ENCODE measurements at regions not wholly inside any gene's neighbourhood (a gene's known extent, or its start where the extent isn't known, plus 50 kb on each side); places are given as distances from the start of the nearest gene placed in this dataset.

GRCh38 chr1:55604179-55604578 lies 389.0 kb upstream of the USP24 start:
- TF ChIP-seq CTCF (conservative IDR thresholded peaks at IDR 0.05) = no peak
- H3K27ac ChIP-seq = no peak overlapping the region

GRCh38 chr1:55600242-55600641 lies 385.1 kb upstream of the USP24 start:
- TF ChIP-seq CTCF (conservative IDR thresholded peaks at IDR 0.05) = no peak
- H3K27ac ChIP-seq = no peak overlapping the region

GRCh38 chr1:55597910-55598309 lies 382.7 kb upstream of the USP24 start:
- TF ChIP-seq CTCF (conservative IDR thresholded peaks at IDR 0.05) = no peak

GRCh38 chr1:55594701-55595100 lies 379.5 kb upstream of the USP24 start:
- no peak overlapping the region for H3K27ac ChIP-seq
- no peak for TF ChIP-seq CTCF (conservative IDR thresholded peaks at IDR 0.05)

More at GRCh38 chr1:55597910-55598309, 382.7 kb upstream of the USP24 start:
- no peak overlapping the region for H3K27ac ChIP-seq

GRCh38 chr1:55593298-55593697 lies 378.1 kb upstream of the USP24 start:
- no peak for TF ChIP-seq CTCF (conservative IDR thresholded peaks at IDR 0.05)
- no peak overlapping the region for H3K27ac ChIP-seq

- TF ChIP-seq CTCF (conservative IDR thresholded peaks at IDR 0.05) = no peak
Measured at GRCh38 chr1:55592122-55592521, 377.0 kb upstream of the USP24 start.

GRCh38 chr1:55589671-55590297 lies 374.6 kb upstream of the USP24 start:
- TF ChIP-seq CTCF (conservative IDR thresholded peaks at IDR 0.05) = no peak
- H3K27ac ChIP-seq = no peak overlapping the region

More at GRCh38 chr1:55592122-55592521, 377.0 kb upstream of the USP24 start:
- H3K27ac ChIP-seq = no peak overlapping the region

Data from VCaP (cell line).